ENCODE measurements at regions not wholly inside any gene's neighbourhood (a gene's known extent, or its start where the extent isn't known, plus 50 kb on each side); places are given as distances from the start of the nearest gene placed in this dataset.

- TF ChIP-seq SIN3A (IDR thresholded peaks at IDR 0.05; ENCODE audit: borderline replicate concordance, insufficient read depth, low read length) (no peak), REST (IDR thresholded peaks at IDR 0.05; ENCODE audit: insufficient read depth in 1 of 2, low read depth in 2 of 2, low read length in 2 of 2) (no peak), TAF1 (IDR thresholded peaks at IDR 0.05; ENCODE audit: borderline replicate concordance, insufficient read depth, low read length) (no peak), POLR2AphosphoS5 (IDR thresholded peaks at IDR 0.05; ENCODE audit: low read depth, low read length) (no peak), FOXP2 (optimal IDR thresholded peaks at IDR 0.05; ENCODE audit: borderline replicate concordance, extremely low read depth, extremely low read length, insufficient read depth) (no peak)
These were observed 471.1 kb upstream of the B3GALT2 start for GRCh38 chr1:193657552-193657951.

GRCh38 chr1:193656841-193657240, 470.4 kb upstream of the B3GALT2 start:
- TF ChIP-seq TAF1 (IDR thresholded peaks at IDR 0.05; ENCODE audit: borderline replicate concordance, insufficient read depth, low read length) (no peak), FOXP2 (optimal IDR thresholded peaks at IDR 0.05; ENCODE audit: borderline replicate concordance, extremely low read depth, extremely low read length, insufficient read depth) (no peak), POLR2AphosphoS5 (IDR thresholded peaks at IDR 0.05; ENCODE audit: low read depth, low read length) (no peak), SIN3A (IDR thresholded peaks at IDR 0.05; ENCODE audit: borderline replicate concordance, insufficient read depth, low read length) (no peak), REST (IDR thresholded peaks at IDR 0.05; ENCODE audit: insufficient read depth in 1 of 2, low read depth in 2 of 2, low read length in 2 of 2) (no peak)

GRCh38 chr1:193654951-193655735, 468.7 kb upstream of the B3GALT2 start:
- no peak for TF ChIP-seq SIN3A (IDR thresholded peaks at IDR 0.05; ENCODE audit: borderline replicate concordance, insufficient read depth, low read length)
- TF ChIP-seq FOXP2 (optimal IDR thresholded peaks at IDR 0.05; ENCODE audit: borderline replicate concordance, extremely low read depth, extremely low read length, insufficient read depth) = no peak
- TF ChIP-seq TAF1 (IDR thresholded peaks at IDR 0.05; ENCODE audit: borderline replicate concordance, insufficient read depth, low read length) = no peak
- TF ChIP-seq REST (IDR thresholded peaks at IDR 0.05; ENCODE audit: insufficient read depth in 1 of 2, low read depth in 2 of 2, low read length in 2 of 2) = no peak
- TF ChIP-seq POLR2AphosphoS5 (IDR thresholded peaks at IDR 0.05; ENCODE audit: low read depth, low read length) = no peak

GRCh38 chr1:193649587-193649986, 463.2 kb upstream of the B3GALT2 start:
- TF ChIP-seq POLR2AphosphoS5 (IDR thresholded peaks at IDR 0.05; ENCODE audit: low read depth, low read length) (no peak), REST (IDR thresholded peaks at IDR 0.05; ENCODE audit: insufficient read depth in 1 of 2, low read depth in 2 of 2, low read length in 2 of 2) (no peak), FOXP2 (optimal IDR thresholded peaks at IDR 0.05; ENCODE audit: borderline replicate concordance, extremely low read depth, extremely low read length, insufficient read depth) (no peak), SIN3A (IDR thresholded peaks at IDR 0.05; ENCODE audit: borderline replicate concordance, insufficient read depth, low read length) (no peak), TAF1 (IDR thresholded peaks at IDR 0.05; ENCODE audit: borderline replicate concordance, insufficient read depth, low read length) (no peak)
